ENCODE measurements at regions not wholly inside any gene's neighbourhood (a gene's known extent, or its start where the extent isn't known, plus 50 kb on each side); places are given as distances from the start of the nearest gene placed in this dataset.

DNA sequence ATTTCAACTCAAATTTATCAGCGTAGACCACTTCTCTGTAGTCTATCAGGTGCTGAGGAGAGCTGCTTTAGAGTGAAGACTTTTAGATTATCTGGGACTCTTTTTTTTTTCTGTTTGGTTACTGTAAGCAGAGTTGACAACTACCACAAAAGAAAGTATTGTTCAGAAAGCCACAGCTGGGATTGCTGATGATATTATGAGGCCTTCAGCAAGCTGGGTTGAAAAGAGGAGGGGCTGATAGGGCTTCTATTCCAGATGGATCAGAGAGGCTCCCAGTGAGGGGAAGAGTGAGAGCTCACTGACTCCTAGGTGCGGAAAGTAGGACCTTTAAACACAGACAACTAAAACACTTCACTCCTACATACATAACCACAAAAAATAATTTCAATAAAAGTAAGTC lies 188.5 kb upstream of the FERD3L start:
- Histone ChIP-seq H3K27me3 (ENCODE audit: control insufficient read depth, insufficient read depth, low read length) (no peaks in the 10 kb centered on the region), H3K14ac (replicated peaks; ENCODE audit: low read depth, low read length) (no peak overlapping the region), H3K79me1 (ENCODE audit: low read depth in 1 of 2, low read length in 2 of 2) (no peaks in the 10 kb centered on the region), H3K4me1 (ENCODE audit: control insufficient read depth, insufficient read depth, low read length) (no peaks in the 10 kb centered on the region), H3K23ac (ENCODE audit: low read depth, low read length) (no peak overlapping the region), H2AK9ac (replicated peaks; ENCODE audit: low read depth, low read length, poor library complexity) (no peak overlapping the region), H2BK15ac (ENCODE audit: low read depth, low read length) (no peak overlapping the region), H3K9me1 (ENCODE audit: insufficient read depth, low read length) (no peaks in the 10 kb centered on the region), H3K56ac (ENCODE audit: extremely low read depth, insufficient read depth, low read length) (no peak overlapping the region), H4K8ac (ENCODE audit: low read depth in 2 of 2, low read length in 2 of 2) (no peak overlapping the region), H3K27ac (ENCODE audit: insufficient read depth, low read length) (no peak overlapping the region), H3K36me3 (ENCODE audit: control insufficient read depth, insufficient read depth, low read length) (no peaks in the 10 kb centered on the region), H2BK120ac (ENCODE audit: low read depth, low read length) (no peak overlapping the region), H3K18ac (ENCODE audit: low read depth, low read length) (no peak overlapping the region), H3K4ac (ENCODE audit: low read depth, low read length) (no peak overlapping the region), H3K4me2 (ENCODE audit: low read depth, low read length) (no peak overlapping the region), H3K9ac (ENCODE audit: low read depth, low read length) (no peak overlapping the region), H2AFZ (replicated peaks; ENCODE audit: low read length, poor library complexity) (no peak overlapping the region), H2BK20ac (ENCODE audit: low read depth, low read length) (no peak overlapping the region), H4K91ac (ENCODE audit: insufficient read depth, low read depth, low read length) (no peak overlapping the region), H4K5ac (ENCODE audit: low read depth, low read length) (no peak overlapping the region), H3K4me3 (ENCODE audit: insufficient read depth, low read depth, low read length) (no peak overlapping the region), H2BK5ac (ENCODE audit: low read depth, low read length, poor library complexity, severe bottlenecking) (no peak overlapping the region), H3K9me3 (ENCODE audit: control insufficient read depth, insufficient read depth, low read length) (no peaks in the 10 kb centered on the region), H4K20me1 (ENCODE audit: insufficient read depth, low read length) (no peaks in the 10 kb centered on the region), H2AK5ac (ENCODE audit: low read depth, low read length) (no peak overlapping the region)
- ATAC-seq (ENCODE audit: low read depth) (no peak), DNase-seq (no peak)
- in situ Hi-C loops (cut with MboI; ENCODE audit: low sequenced_read_pairs): no loop called here
- ChIA-PET POLR2A (ENCODE audit: unreplicated experiment) (no interaction called here), CTCF (no interaction called here)
- no CpG with 5 or more reads among the region's 2 CpGs for WGBS, 2 experiments (ENCODE audit: extremely low coverage in 2 of 2, insufficient read length in 1 of 2)
- no TSS peak for BruUV-seq (replicated peaks)
- no peak for TF ChIP-seq MAZ (IDR thresholded peaks at IDR 0.05; ENCODE audit: borderline replicate concordance, low read depth, low read length)
- dilution Hi-C loops (cut with HindIII; ENCODE audit: low sequenced_read_pairs, unreplicated experiment): no loop called here
- intact Hi-C loops (cut with micrococcal nuclease): no loop called here
